GM21723 (cell line): ENCODE measurements at regions not wholly inside any gene's neighbourhood (a gene's known extent, or its start where the extent isn't known, plus 50 kb on each side); places are given as distances from the start of the nearest gene placed in this dataset.

ENCODE experiments used
- ATAC-seq: cut with Tn5 transposase; IDR thresholded peaks from one replicate; pipeline ENCODE4 v1.9.1; 2021; ENCODE audit warnings: mild to moderate bottlenecking, moderate library complexity; ENCODE audit not compliant: unreplicated experiment

- no peak for ATAC-seq
Observed at GRCh38 chr13:107091861-107092260, 523.9 kb upstream of the ARGLU1 start.

DNA sequence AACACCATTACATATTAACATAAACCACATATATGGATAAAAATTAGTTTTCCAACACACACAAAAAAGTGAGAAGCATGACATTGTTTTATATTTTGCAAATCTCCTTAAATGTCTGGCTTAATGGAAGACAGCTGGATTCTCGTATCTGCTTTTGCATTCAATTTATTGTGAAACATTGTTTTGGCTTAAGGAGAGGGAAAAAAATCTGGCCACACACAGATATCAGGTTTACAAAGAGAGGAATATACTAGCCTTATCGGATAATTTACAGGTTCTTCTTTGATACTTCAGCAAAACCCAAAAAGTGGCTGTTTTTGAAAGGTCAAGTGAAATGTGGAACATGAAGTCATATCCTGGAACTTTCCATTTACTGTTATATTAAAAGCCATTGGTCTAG is 523.5 kb upstream of the ARGLU1 start:
- ATAC-seq, result no peak

DNA sequence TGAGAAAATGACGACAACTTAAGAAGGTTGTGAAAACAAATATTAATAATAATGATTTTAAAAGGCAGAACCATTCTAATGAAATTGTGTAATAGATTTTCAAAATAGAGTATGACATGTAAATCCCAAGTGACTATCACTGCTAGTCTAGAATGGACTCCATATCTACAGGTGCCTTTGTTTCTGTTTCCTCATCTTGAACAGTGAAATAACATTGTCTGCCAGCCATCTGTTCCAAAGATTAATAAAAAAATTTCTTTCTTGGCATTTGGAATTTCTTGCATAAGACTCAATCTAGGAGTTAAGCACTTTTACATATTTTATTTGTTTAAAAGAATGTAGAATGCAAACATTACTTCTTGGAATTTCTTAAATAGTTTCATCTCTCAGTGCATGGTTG is 520.1 kb upstream of the ARGLU1 start:
- ATAC-seq, result no peak

DNA sequence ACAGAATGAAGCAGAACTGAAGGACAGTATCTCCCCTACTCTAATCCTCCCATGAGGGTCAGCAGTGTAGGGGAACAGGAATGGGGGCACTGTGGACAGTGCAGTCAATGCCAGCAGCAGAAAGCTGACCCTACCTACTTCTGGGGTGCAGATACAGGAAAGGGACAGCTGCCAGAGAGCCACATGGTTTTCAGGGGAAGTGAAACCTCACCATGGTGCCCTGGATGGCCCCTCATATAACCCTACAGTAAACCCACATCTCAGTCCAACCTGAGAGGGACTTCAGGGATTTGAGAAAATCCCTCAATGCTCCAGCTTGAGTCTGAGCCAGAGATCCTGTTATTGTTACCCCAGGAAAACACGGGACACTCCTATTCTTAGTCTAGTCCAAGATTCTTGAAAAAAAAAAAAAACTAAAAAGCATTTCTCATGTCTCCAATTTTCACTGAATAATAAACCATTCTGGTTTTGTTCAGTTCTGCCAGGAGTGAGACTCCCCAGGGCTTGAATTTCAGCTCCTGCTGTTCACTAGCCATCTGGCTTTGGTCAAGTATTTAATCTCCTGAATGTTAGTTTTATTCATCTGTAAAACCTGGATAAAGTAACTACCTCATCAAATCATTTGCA is 511.6 kb upstream of the ARGLU1 start:
- ATAC-seq, result no peak

DNA sequence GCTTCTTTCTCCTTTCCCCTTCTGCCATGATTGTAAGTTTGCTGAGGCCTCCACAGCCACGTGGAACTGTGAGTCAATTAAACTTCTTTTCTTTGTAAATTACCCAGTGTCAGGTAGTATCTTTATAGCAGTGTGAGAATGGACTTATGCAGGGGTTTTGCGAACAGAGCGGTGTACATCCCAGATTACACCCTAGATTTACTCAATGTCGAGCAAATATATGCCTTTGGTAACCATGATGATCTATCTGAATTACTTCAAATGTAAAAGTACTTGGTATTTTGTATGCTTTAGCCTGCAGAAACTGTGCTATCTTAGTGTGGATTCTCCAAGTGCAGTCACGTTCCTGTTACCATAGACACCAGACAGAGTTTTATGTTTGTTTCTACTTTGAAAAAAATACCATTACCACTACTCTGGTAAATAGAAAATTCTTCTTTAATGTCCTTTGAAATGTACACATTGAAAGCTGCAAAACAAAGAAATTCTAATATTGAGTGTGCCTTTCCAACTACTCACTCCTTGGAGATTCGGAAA is 510.4 kb upstream of the ARGLU1 start:
- ATAC-seq, result no peak

- ATAC-seq, result no peak
Observed at GRCh38 chr13:107076801-107077200, 508.9 kb upstream of the ARGLU1 start.

- no peak for ATAC-seq
Observed at GRCh38 chr13:107075576-107075975, 507.6 kb upstream of the ARGLU1 start.

DNA sequence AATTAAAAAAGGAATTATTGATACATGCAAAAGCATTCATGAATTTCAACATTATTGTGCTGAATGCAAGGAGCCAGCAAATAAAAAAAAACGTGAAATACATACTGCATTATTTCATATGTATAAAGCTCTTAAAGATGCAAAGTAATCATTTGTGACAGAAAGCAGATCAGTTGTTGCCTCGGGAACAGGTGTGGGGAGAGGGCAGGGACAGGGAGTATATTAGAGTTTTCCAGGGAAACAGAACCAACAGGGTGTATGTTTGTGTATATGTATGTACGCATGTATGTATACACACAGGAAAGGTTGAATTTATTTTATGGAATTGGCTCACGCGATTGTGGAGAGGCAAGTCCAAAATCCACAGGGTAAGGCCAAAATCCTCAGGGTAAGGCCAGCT is 502.9 kb upstream of the ARGLU1 start:
- ATAC-seq, result no peak

GRCh38 chr13:107069108-107069776 is 501.3 kb upstream of the ARGLU1 start:
- ATAC-seq, result no peak

DNA sequence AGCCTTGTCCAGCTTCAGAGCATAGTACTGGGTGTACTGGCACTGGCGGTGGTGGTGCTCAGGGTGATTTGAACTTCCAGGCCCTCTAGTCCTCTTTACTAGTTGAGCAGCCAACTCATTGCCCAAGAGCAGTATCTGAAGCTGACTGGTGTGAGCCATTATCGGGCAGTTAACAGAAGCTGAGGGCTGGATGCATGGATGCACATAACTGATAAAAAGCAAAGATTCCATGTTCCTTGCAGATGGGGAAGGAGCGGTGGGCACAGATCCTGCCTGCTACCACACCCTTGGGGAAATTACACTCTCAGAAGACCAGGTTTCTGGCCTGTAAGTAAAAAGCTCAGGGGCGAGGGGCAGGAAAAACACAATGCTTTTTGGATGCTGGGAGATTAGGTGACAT is 499.4 kb upstream of the ARGLU1 start:
- no peak for ATAC-seq

- ATAC-seq, result no peak
Observed at GRCh38 chr13:107066355-107066754, 498.4 kb upstream of the ARGLU1 start.

- ATAC-seq, result no peak
Observed at GRCh38 chr13:107065036-107065435, 497.1 kb upstream of the ARGLU1 start.

DNA sequence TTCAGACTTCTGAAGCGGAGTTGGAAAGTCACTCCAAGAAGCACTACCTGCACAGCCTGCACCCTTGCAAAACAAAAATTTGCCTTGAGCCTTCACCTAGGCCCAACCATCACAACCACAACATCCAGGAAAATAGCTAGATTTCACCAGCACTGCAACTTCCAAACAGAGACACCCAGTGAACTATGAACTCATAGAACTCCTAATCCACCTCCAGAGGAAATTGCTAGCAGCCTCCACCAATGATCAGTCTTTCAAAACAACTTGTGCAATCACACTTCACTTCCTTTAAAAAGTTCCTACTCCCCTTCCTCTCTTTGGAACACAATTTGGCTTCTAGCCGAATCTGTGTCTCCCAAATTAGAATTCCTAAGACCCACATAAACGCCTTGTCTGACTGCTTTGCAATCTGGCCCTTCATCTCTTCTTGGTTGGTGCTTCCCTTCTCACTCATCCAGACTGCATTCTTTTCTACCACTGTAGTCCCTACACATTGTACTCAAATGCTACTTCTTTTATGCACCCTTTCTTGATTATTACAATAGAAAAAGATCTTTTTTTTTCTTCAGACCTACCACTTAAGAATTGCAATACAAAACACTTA is 489.2 kb upstream of the ARGLU1 start:
- no peak for ATAC-seq

- ATAC-seq, result no peak
Observed at GRCh38 chr13:107043021-107043956, 475.4 kb upstream of the ARGLU1 start.

DNA sequence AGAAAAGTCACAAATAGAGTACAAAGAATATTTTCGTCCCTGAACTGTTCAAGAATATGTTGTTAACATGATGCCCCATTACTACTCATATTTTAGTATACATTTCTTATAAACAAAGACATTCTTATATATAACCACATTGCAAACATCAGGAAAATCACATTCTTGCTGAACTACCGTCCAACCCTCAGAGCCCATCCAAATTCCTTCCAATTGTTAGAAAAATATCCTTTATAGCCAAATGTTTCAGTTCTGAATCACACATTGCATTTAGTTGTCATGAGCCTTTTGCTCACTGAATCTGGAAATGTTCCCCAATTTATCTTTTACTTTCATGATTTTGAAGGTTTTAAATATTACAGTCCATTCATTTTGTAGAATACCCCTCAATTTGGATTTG is 467.8 kb upstream of the ARGLU1 start:
- no peak for ATAC-seq

DNA sequence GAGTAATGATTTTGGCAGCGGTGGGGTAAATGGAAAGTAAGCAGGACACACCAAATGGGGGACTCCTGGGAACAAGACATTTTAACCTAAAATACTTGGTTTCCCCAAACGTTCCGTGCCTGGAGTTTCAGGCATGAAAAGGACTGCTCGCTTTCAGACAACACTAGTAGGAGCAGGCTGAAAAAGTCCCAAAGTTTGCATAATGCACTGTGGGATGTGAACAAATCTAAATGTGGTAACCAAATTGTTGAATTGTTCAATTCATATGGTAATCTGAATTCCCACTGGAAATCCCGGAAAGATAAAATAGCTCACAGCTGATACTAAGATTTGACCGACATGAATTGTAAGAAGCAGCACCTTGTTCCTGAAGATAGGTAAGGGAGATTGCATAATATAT is 467.2 kb upstream of the ARGLU1 start:
- ATAC-seq, result no peak

DNA sequence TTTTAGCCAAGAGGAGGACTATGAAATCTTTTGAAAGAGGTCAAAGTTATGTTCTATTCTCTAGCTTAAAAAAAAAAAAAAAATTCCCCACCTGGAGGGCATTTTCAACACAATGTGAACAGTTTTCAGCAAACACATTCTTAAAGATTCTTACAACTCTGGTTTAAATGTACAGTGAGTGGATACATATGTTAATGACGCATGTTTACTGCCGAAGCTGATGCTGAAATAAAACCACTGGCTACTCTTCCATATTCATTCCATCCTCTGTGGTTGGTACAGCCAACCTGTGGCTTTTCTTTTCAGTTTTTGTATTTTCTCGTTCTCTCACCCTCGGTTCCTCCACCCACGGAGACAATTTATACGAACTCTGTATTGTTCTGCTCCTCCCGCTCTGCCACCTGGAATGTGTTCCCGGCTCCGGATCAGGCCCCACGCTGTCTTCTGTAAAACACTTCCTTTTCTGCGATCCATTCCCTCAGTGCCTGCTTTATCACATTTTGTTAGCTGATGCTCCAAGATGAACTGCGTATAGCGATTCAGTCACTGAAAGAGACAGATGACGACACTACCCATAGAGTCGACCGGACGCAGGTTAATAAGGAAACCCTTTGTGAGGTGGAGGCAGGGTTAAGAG is 466.4 kb upstream of the ARGLU1 start:
- no peak for ATAC-seq

GRCh38 chr13:107031716-107032115 is 463.8 kb upstream of the ARGLU1 start:
- no peak for ATAC-seq

DNA sequence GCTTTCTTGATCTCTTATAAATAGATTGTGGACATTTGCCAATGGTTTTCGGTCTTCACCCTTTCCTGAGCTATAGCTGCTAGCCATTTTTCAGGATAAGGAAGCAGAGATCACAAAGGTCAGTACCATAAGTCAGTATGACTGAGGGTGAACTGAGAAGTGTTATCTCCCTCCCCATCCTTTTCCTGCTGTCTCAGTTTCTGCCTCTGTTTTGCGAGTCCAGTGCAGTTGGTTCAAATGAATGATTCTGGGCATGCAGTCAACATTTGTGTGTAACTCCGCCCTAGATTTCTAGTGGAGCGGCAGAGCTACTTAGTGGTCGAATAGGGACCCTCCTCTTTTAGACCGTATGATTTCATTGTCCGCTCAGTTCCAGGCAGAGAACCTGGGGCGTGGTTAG is 460.8 kb upstream of the ARGLU1 start:
- ATAC-seq, result no peak

- ATAC-seq, result no peak
Observed at GRCh38 chr13:107025991-107026390, 458.1 kb upstream of the ARGLU1 start.

- no peak for ATAC-seq
Observed at GRCh38 chr13:107023335-107023734, 455.4 kb upstream of the ARGLU1 start.
